Right renal cortex interstitium (tissue), 3 donors: ENCODE measurements at regions not wholly inside any gene's neighbourhood (a gene's known extent, or its start where the extent isn't known, plus 50 kb on each side); places are given as distances from the start of the nearest gene placed in this dataset.

Source experiments
- DNase-seq, 3 donors: peaks; one replicate each; pipeline ENCODE4 v3.0.0-alpha.2; 2013; ENCODE audit warnings: low read depth in 3 of 3, low spot score in 2 of 3

DNA sequence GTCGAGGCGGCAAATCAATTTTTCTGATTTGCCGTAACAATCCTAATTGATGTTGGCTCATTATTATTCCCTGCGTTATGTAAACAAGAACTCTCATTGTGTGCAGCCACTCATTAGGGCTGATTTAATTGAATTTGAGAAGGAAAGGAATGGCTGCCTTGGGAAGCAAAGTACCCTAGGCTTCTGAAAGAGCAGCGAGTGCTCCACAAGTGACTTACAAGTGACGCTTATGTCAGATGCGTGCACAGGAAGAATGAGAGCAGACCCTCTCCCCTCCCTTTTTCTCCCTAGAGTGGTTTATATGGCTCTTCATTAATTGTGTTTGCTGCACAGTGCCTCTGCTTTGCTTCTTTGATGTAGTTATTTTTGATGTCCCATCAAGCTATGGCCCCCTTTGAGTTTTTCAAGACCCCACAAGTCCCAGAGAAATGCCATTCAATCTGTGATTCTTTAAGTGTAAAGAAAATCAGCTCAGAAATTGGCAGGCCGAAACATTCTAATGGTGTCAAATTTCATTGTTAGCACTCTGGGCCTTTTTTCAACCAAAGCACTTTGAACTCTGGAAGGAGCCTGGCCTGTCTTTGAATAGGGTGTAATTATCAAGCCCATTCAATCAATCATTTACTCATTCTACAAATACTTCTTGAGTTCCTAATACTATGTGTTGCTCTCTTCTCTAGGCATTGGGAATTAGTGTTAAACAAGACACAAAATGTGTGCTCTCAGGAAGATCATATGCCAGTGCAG lies 86.8 kb upstream of the VAV3 start:
- peak in 1 of 3 donors; percentile 41 for DNase-seq

DNA sequence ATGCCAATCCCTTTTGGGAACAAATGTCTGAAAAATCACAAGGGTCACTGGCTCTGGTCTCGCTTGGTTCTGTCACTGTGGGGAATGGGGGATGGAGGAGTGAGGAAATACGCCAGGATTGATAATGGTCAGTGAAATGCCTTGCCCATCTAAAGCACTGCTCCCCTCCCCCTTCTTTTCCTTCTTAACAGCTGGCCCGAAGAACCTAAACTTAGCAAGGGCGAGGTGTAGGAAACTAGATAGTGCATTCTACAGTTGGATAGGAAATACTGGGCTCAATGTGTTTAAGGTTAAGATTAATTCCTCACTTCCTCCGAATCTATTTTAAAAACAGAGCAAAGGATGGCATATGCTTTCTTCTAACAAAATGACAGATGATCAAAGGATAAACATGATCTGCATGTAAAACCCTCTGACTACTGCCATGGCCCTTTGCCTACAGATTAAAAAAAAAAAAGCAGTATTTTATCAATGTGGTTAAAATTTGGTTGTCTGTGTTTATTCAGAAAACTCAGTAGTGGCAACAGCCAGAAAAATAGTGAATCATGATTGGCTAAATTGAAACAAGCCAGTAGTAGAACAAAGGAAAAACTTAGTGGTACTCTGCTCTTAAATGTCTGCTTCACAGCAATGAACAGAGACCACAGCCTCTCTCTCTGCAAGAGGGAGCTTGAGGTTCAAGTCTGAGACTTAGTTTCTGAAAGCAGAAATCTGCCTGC lies 86.1 kb upstream of the VAV3 start:
- DNase-seq = no peak

DNA sequence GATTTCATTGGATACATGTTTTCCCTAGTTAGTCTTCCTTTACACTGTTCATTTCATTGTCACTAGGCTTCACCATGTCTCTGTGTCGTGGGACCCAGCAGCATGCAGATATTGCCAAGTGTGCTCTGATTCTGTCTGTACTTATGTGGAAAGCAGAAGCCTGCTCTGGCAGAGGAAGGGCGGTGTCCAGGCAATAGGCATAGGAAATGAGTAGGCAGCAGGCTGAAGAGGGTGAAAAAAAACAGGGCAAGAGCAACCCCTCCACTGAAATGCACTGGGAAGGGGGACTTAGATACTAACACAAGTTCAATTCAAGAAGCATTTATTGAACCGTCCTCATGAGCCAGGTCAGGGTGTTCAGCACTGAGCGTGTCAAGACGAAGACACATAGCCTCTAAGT lies 85.2 kb upstream of the VAV3 start:
- DNase-seq = no peak

DNA sequence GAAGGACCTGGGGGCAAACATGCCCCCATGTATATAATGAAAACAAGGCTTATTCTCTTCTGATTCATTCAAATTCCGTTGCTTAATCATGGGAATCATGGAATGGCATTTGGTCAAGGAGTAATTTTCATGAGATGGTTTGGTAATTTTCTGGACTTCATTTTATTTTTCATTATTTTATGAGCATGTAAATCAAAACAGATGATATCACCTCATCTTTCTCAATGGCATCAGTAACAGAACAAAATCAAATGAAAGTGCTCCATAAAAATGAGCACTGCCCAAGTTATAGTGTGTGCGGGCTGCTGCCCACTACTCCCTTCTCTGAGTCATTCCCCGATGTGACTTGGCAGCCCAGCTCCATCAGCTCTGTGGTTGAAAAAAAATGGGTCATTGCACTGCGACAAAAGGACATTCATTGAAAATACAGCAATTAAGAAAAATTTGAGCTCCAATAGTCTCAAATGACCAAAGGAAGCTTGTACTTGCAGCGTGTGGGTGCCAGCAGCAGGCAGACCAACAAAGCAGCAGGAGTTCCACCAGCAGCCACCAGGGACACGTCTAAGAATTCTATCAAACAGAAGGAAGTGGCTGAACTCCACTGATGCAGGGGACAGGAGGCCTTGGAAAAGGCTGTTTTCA lies 84.3 kb upstream of the VAV3 start:
- no peak for DNase-seq

DNA sequence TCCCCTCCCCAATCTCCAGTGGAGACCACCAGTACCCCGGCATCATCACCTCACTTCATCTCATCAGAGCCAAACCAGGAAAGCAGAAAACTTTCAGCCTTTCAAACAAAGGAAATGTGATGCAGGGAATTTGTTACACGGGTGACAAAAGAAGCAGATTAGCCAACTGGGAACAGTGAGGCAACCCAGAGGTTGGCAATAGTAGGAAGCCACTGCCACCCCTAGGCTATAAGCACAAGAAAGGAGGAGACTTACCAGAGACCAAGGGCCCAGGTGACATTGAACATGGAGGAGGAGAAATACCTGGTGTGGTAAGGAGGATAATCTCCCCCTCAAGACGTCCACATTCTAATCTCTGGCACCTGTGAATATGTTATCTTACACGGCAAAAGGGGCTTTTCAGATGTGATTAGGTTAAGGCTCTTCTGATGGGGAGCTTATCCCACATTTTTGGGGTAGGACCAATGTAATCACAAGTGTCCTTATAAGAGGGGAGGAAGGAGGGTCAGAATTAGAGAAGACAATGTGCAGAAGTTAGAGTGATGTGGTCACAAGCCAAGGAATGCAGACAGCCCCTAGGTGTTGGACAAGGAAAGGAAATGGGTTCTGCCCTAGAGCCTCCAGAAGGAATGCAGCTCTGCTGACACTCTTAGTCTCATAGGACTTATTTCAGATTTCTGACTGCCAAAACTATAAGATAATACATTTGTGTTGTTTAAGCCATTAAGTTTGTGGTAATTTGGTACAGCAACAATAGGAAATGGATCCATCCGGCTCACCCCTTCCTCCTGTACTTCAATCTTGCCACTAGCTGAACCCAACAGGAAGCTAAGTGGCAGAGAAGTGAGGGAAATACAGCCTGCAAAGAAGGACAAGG lies 83.6 kb upstream of the VAV3 start:
- no peak for DNase-seq

DNA sequence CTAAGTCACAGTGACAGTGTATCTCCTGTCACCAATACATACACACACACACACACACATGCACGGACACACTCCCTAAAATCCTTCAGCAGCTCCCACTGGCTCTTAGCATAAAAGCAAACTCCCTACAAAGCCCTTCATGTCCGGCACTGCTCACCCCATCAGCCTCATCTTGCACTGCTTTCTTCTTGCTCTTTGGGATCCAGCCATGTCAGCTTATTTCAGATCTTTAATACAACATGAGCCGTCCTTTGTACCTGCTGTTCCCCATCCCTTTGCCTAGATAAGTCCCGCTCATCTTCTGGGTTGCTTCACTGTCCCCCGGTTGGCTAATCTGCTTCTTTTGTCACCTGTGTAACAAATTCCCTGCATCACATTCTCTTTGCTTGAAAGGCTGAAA lies 82.1 kb upstream of the VAV3 start:
- DNase-seq = no peak

DNA sequence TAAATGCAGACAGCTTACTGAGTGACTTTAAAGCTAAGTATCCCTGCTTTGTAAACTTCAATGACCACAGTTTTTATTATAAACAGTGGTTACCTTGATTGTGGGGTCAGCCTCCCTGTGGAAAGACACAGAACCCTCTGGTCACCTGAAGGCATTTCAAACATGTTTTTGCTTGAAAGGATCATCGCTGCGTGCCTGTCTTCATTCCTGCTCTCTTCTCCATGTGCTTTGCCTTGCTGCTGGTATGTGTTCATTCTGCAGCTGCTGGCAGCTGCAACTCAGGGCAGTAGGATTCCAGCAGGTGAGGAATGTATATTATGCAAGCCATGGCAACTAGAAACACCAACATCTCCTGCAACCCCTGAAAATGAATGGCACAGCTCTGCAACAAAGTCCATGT lies 81.0 kb upstream of the VAV3 start:
- DNase-seq = no peak

DNA sequence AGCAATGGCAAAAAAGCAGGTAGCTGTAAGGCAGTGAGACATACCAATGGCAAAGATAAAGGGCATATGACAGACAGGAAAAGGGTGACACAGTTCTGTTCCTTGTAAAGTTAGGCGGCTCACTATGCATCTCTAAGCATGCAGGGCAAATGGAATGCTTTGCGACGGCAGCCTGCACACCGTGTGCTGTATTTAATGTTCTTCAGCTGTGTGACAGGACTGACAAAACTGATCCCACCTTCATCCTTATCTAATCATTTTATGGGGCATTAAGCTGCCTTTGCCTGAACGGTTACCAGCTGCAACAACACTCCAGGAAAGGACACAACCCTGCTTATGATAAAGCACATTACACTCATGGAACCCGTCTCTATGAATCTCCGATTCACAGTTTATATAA lies 80.5 kb upstream of the VAV3 start:
- no peak for DNase-seq

DNA sequence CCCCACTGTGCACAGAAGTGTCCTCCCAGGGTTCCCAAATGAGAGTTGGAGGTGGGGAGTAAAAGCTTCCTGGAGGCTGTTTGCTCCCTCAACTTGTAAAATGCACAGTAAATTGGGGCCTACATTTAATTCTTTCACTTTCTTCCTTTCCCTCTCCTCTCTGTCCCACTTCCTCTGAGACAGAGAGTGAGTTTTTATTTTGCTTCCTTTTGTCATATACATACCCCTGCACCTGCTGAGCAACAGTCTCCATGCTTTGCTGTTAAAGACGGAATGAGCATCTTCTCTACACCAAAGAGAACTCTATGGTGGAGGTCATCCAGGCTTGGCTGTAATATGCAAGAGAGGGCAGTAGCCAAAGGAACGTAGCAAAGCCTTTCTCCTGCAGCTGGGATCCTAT lies 79.3 kb upstream of the VAV3 start:
- no peak for DNase-seq

DNA sequence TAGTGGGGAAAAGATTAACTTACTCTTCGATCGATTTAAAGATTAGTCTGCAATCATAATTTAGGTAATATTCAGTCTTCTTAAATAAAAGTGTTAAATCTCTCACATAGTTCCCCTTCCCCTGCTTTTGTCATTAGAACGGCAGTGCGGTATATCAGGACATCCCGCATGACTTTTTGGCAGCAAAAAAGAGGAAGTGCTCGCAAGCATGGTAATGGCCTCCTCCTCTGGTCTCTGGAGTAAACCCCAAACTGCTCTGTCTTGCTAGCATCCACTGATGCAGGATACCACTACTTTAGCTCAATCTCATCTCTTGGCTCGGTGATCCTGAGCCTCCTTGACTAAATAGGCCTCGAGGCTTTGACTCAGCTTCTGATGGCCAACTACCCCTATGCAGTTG lies 78.7 kb upstream of the VAV3 start:
- no peak for DNase-seq

DNA sequence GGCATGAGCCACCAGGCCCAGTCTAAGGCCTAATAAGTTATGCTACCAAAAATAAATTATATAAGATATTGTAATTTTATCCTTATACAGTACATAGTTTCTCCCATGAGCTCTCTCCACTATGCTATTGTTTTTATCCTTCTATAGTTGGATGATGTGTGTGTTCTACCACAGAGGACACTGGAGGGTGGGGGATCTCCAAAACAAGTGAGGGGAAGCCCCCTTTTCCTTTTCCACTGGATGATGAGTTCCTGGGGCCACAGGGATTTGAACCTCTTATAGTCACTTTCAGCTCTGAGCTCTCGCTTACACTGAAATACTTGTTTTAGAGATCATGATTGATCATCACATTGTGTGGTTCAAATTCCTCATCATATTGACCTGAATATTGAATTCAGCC lies 77.6 kb upstream of the VAV3 start:
- no peak for DNase-seq

DNA sequence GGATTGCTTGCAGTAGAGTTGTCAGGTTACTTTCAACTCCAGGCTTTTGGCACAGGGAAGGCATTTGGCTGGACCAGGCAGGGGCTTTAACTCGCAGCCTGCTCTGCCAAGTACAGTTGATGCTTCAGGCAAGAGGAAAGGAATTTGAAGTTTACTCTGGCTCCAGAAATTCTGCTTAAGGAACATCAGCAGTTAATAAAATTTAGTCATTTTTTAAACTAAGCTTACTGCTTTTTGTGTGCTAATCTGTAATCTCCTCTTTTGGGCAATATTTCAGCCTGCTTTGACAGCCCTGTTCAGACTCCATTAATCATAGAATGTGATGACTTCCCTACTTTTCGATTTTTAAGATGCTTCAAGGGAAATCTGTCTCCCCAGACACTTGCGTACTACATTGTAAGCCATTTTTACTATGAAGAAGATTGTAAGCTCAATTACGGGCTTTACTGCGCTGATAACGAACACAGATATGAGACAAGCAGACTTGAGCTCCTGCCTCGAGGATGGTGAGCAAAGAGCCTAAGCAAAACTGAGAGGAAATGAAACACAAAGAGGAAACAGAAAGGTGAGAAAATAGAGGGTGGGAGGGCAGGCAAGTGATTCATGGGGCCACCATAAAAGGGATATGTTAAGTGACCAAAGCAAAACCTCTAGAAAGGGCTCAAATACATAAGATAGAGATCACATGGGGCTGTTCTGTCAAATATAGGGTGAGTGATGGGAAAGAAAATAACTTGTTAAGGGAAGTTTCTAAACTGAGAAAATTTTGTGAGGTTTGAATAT lies 76.6 kb upstream of the VAV3 start:
- no peak for DNase-seq

DNA sequence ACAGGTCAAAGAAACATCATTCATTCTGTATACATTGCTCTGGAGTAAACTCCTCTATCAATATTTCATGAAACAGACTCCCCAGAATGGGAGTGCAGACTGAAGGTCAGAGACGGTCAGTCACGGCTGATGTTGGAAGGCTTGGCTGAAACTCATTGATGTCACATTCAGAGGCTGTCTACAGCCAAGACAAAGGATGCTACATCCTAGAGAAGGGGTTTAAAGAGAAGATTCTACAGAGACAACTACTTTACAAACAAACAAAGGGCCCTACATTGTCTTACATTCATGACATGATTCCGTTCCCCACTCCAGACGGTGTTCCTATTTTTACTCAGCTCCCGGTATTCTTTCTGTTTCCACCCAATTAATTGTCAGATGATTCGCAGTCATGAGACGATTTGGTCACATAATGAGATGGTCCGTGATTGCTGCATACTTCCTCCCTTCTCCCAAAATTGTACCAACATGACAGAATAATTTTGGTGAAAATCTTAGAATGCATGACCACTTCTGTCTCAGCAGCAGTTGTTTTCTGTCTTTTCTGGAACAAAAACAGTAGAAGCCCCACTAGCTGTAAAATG lies 73.8 kb upstream of the VAV3 start:
- no peak for DNase-seq

DNA sequence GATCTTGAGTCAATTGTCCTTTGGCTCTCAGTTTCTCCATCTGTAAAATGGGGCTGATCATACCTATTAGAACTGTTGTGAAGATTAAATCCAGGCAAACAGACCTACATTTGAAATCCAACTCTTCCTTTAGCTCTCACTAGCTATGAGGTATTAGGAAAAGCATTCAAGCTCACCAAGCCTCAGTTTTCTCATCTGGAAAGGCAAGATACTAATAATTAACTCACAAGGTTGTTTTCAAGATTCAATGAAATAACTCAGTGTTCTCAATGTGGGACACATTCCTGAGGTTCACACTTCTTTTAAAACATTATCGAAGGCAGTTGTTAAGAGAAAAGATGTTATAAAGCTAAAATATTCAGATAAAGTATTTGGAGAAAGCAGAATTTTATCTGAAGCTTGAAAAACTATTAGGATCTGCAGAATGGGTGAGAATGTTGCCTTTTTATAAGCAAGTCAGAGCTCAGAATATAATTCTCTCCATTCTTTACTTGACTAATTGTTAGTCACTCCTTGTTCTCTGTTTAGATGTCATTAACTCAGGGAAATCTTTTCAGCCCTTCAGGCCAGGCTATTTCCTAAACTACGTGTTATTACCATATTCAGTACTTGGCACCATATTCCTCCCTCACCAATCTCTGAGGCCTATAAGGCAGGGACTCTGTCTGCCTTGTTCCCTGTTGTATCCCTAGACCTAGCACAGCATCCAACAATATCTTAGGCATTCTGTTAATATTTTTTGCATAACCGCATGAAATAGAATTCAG lies 72.0 kb upstream of the VAV3 start:
- no peak for DNase-seq

DNA sequence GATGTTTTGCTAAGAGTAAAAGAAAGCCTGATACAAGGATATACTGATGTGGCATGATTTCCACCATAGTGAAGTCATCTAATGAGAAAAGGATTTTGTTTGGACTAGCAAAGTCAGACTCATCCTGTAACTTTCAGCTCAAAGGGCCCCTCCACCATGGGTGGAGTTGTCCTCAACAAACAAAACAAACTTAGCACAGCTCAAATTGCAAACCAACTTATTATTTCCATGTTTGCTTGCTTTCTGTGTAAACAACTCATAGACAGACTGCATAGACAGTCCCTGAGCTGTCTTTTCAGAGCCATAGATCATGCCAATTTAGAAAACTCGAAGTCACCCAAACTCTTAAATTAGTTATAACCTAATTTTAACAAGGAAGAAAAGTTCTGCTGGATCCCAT lies 69.4 kb upstream of the VAV3 start:
- DNase-seq = no peak

DNA sequence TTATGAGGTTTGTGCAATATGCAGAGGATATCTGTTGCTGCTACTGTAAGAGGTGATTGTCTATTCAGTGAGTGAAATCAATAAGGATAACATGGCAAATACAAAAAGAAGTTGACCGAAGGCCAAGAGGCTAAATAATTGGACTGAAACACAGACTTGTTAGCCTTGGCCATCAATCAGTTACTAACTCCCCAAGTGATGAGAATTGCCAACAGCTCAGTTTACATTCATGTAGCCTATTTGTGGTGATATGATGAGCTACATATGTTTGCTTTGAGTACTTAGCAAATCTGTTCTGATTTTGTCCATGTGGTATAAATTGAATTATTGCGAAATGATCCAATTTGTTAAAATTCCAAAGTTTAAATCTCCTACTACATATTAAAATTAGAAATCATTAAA lies 68.6 kb upstream of the VAV3 start:
- DNase-seq = no peak

DNA sequence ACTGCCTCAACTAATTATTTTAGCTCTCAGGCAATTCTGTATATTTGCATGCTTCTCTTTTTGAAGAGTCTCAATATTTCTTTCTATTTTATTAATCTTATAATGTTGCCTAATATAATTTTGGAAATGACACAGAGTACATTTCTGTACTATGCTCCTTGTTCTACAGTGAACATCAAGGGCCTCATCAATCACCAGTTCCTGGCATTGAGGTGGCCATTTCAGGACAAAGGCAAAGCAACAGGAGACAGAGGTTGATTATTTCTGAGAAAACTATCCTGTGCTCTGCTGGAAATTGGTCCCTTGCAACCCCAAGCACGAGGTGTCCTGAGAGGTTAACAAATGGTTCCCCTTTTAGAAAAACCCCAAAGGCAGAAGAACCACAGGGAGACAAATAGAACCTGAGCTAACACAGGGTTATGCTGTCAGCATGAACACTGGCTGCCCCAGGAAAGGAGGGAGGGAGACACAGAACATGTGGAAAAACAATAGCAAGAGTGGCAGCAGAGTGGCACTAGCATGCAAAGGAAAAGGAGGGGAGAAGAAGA lies 63.9 kb upstream of the VAV3 start:
- no peak for DNase-seq

DNA sequence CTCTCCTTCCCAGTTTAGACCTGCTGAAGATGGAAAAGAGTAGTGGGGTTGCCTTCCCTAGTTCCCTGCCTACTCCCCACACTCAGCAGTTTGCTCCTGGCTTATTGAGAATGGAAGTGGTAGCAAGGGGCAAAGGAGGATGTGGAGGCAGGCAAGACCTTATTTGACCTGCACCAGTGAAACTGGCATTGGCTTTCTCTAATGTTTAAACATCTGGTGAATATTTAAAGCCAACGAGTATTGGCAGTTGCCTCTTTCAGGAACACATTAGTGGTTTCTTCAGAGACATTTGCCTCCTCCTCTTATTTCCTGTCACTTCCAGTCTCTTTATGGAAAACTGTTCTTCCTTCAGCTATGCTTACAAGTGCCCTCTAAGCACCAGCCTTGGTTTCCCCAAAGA lies 62.4 kb upstream of the VAV3 start:
- DNase-seq = no peak

DNA sequence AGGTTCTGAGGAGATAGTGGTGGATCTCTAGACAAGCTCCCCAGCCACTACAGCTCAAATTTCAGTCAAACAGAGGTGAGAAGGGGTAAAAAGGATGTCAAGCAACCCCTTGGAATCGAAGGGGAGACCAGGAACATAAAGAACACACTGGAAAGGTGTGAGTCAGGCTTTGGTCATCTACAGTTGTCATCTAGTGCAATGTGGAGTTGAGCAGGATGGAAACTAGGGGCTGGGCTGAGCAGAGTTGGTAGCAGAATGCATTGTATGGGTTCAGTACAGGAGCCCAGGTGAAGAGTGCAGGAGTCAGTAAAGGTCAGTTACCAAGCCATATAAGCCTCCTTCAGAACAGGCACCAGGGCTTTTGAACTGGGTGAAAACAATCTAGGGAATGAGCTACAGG lies 52.7 kb upstream of the VAV3 start:
- no peak for DNase-seq
